ENCODE measurements at regions not wholly inside any gene's neighbourhood (a gene's known extent, or its start where the extent isn't known, plus 50 kb on each side); places are given as distances from the start of the nearest gene placed in this dataset.

- Histone ChIP-seq H3K9me3 (no peaks in the 10 kb centered on the region), H3K36me3 (ENCODE audit: control insufficient read depth, insufficient read depth, low read length) (no peaks in the 10 kb centered on the region), H3K4me3 (ENCODE audit: low read depth, low read length) (no peak overlapping the region), H3K4me1 (no peaks in the 10 kb centered on the region), H3K27me3 (replicated peaks; ENCODE audit: control insufficient read depth, insufficient read depth, low read length) (no peaks in the 10 kb centered on the region)
- no peak for TF ChIP-seq CTCF (IDR thresholded peaks at IDR 0.05; ENCODE audit: insufficient read depth in 1 of 2, low read depth in 1 of 2, low read length in 1 of 2, severe bottlenecking in 1 of 2, unreplicated experiment in 1 of 2)
- Mint-ChIP-seq H3K4me3 (ENCODE audit: unreplicated experiment) (no peak overlapping the region), H3K36me3 (ENCODE audit: insufficient read depth, unreplicated experiment) (no peaks in the 10 kb centered on the region), H3K27ac (ENCODE audit: unreplicated experiment) (no peak overlapping the region), H3K27me3 (ENCODE audit: insufficient read depth, unreplicated experiment) (no peaks in the 10 kb centered on the region), H3K9me3 (ENCODE audit: unreplicated experiment) (no peaks in the 10 kb centered on the region), H3K4me1 (ENCODE audit: low read depth, unreplicated experiment) (peaks cover 6% of the 10 kb centered on the region)
- CTCF ChIA-PET = no interaction called here
- no peak for DNase-seq
- POLR2A ChIA-PET = no interaction called here
- intact Hi-C loops (cut with micrococcal nuclease; ENCODE audit: unreplicated experiment) = no loop called here
- no TSS peak for BruUV-seq (replicated peaks)
Observed at GRCh38 chr7:27386581-27386980, 144.0 kb downstream of the EVX1 start.

- no peak for TF ChIP-seq CTCF (IDR thresholded peaks at IDR 0.05; ENCODE audit: insufficient read depth in 1 of 2, low read depth in 1 of 2, low read length in 1 of 2, severe bottlenecking in 1 of 2, unreplicated experiment in 1 of 2)
- CTCF ChIA-PET = interaction anchor here (0.6 kb wide), 1 partner anchor 208 kb away, joined by 3 read pairs; no protein-coding TSS in a partner anchor
Observed at GRCh38 chr7:27387864-27388263, 145.3 kb downstream of the EVX1 start.

GRCh38 chr7:27388561-27388960 lies 146.0 kb downstream of the EVX1 start:
- no peak for TF ChIP-seq CTCF (IDR thresholded peaks at IDR 0.05; ENCODE audit: insufficient read depth in 1 of 2, low read depth in 1 of 2, low read length in 1 of 2, severe bottlenecking in 1 of 2, unreplicated experiment in 1 of 2)
- H3K9me3 ChIP-seq = no peaks in the 10 kb centered on the region
- H3K36me3 Mint-ChIP-seq (ENCODE audit: insufficient read depth, unreplicated experiment) = no peaks in the 10 kb centered on the region
- no peaks in the 10 kb centered on the region for H3K4me1 ChIP-seq
- H3K27me3 Mint-ChIP-seq (ENCODE audit: insufficient read depth, unreplicated experiment) = no peaks in the 10 kb centered on the region
- BruUV-seq (replicated peaks) = no TSS peak
- peaks cover 6% of the 10 kb centered on the region for H3K4me1 Mint-ChIP-seq (ENCODE audit: low read depth, unreplicated experiment)
- DNase-seq = no peak
- no peaks in the 10 kb centered on the region for H3K9me3 Mint-ChIP-seq (ENCODE audit: unreplicated experiment)
- no peaks in the 10 kb centered on the region for H3K36me3 ChIP-seq (ENCODE audit: control insufficient read depth, insufficient read depth, low read length)
- no peak overlapping the region for H3K4me3 Mint-ChIP-seq (ENCODE audit: unreplicated experiment)
- CTCF ChIA-PET = no interaction called here
- POLR2A ChIA-PET = no interaction called here
- no peak overlapping the region for H3K4me3 ChIP-seq (ENCODE audit: low read depth, low read length)
- intact Hi-C loops (cut with micrococcal nuclease; ENCODE audit: unreplicated experiment) = no loop called here
- no peaks in the 10 kb centered on the region for H3K27me3 ChIP-seq (replicated peaks; ENCODE audit: control insufficient read depth, insufficient read depth, low read length)
- no peak overlapping the region for H3K27ac Mint-ChIP-seq (ENCODE audit: unreplicated experiment)

More at GRCh38 chr7:27387864-27388263, 145.3 kb downstream of the EVX1 start:
- BruUV-seq (replicated peaks) = no TSS peak
- Histone ChIP-seq H3K36me3 (ENCODE audit: control insufficient read depth, insufficient read depth, low read length) (no peaks in the 10 kb centered on the region), H3K27me3 (replicated peaks; ENCODE audit: control insufficient read depth, insufficient read depth, low read length) (no peaks in the 10 kb centered on the region), H3K4me1 (no peaks in the 10 kb centered on the region), H3K4me3 (ENCODE audit: low read depth, low read length) (no peak overlapping the region), H3K9me3 (no peaks in the 10 kb centered on the region)
- Mint-ChIP-seq H3K4me3 (ENCODE audit: unreplicated experiment) (no peak overlapping the region), H3K36me3 (ENCODE audit: insufficient read depth, unreplicated experiment) (no peaks in the 10 kb centered on the region), H3K9me3 (ENCODE audit: unreplicated experiment) (no peaks in the 10 kb centered on the region), H3K27me3 (ENCODE audit: insufficient read depth, unreplicated experiment) (no peaks in the 10 kb centered on the region), H3K27ac (ENCODE audit: unreplicated experiment) (no peak overlapping the region), H3K4me1 (ENCODE audit: low read depth, unreplicated experiment) (peaks cover 6% of the 10 kb centered on the region)
- no peak for DNase-seq
- POLR2A ChIA-PET = no interaction called here
- intact Hi-C loops (cut with micrococcal nuclease; ENCODE audit: unreplicated experiment) = no loop called here

Measured in Caco-2 (cell line).